ENCODE measurements at regions not wholly inside any gene's neighbourhood (a gene's known extent, or its start where the extent isn't known, plus 50 kb on each side); places are given as distances from the start of the nearest gene placed in this dataset.

DNA sequence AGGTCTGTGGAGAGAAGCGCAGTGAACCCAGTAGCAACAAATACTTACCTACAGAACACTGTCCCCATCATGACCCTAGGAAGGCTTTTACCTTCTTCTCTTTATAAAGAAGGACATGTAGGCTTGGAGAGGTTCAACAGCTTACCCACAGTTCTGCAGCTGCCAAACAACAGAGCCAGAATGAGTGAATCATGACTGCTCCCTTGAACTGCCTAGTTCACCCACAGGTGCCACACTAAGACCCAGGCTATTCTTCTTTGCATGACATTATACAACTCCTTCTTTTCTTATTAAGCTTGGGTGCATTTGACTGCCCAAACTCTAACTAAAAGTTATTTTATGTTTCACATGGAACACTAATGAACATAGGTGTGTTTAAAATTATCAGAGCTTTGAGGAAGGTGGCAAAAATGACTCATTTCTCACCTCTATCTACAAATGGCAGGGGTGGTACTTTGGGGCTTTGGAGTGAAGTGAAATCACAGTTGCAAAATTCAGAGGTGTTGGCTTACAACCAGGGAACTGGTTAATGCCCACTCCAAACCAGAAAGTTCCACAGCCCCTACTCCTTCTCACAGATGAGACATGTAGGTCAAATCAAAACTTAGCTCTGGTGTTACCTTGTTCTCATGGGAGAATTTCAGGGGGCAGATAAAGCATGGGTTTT, 201.6 kb downstream of the SEMA6A start:
- ChIA-PET POLR2A (no interaction called here), CTCF (no interaction called here)
- H3K27me3 ChIP-seq (ENCODE audit: control insufficient read depth, insufficient read depth, low read length) = no peaks in the 10 kb centered on the region
- no peak overlapping the region for H3K27ac ChIP-seq (ENCODE audit: low read length)
- no peak for DNase-seq (ENCODE audit: low read depth, low spot score)
- no TSS peak for BruUV-seq (replicated peaks)
- no peaks in the 10 kb centered on the region for H3K9me3 ChIP-seq (ENCODE audit: control insufficient read depth, insufficient read depth, low read depth, low read length)
- H3K4me1 ChIP-seq (ENCODE audit: control insufficient read depth, insufficient read depth, low read length) = no peaks in the 10 kb centered on the region
- no peak for ATAC-seq
- no peak for TF ChIP-seq TCF7L2 (IDR thresholded peaks at IDR 0.05; ENCODE audit: low read depth, low read length)
- no peak for TF ChIP-seq POLR2AphosphoS5 (IDR thresholded peaks at IDR 0.05; ENCODE audit: low read depth, low read length)
- TF ChIP-seq, protein P1, sequence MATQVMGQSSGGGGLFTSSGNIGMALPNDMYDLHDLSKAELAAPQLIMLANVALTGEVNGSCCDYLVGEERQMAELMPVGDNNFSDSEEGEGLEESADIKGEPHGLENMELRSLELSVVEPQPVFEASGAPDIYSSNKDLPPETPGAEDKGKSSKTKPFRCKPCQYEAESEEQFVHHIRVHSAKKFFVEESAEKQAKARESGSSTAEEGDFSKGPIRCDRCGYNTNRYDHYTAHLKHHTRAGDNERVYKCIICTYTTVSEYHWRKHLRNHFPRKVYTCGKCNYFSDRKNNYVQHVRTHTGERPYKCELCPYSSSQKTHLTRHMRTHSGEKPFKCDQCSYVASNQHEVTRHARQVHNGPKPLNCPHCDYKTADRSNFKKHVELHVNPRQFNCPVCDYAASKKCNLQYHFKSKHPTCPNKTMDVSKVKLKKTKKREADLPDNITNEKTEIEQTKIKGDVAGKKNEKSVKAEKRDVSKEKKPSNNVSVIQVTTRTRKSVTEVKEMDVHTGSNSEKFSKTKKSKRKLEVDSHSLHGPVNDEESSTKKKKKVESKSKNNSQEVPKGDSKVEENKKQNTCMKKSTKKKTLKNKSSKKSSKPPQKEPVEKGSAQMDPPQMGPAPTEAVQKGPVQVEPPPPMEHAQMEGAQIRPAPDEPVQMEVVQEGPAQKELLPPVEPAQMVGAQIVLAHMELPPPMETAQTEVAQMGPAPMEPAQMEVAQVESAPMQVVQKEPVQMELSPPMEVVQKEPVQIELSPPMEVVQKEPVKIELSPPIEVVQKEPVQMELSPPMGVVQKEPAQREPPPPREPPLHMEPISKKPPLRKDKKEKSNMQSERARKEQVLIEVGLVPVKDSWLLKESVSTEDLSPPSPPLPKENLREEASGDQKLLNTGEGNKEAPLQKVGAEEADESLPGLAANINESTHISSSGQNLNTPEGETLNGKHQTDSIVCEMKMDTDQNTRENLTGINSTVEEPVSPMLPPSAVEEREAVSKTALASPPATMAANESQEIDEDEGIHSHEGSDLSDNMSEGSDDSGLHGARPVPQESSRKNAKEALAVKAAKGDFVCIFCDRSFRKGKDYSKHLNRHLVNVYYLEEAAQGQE (IDR thresholded peaks at IDR 0.05; ENCODE audit: insufficient read depth in 1 of 2, low read depth in 2 of 2, low read length in 1 of 2) = no peak
- TF ChIP-seq, protein P2, sequence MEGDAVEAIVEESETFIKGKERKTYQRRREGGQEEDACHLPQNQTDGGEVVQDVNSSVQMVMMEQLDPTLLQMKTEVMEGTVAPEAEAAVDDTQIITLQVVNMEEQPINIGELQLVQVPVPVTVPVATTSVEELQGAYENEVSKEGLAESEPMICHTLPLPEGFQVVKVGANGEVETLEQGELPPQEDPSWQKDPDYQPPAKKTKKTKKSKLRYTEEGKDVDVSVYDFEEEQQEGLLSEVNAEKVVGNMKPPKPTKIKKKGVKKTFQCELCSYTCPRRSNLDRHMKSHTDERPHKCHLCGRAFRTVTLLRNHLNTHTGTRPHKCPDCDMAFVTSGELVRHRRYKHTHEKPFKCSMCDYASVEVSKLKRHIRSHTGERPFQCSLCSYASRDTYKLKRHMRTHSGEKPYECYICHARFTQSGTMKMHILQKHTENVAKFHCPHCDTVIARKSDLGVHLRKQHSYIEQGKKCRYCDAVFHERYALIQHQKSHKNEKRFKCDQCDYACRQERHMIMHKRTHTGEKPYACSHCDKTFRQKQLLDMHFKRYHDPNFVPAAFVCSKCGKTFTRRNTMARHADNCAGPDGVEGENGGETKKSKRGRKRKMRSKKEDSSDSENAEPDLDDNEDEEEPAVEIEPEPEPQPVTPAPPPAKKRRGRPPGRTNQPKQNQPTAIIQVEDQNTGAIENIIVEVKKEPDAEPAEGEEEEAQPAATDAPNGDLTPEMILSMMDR (IDR thresholded peaks at IDR 0.05) = no peak
- no peak for TF ChIP-seq SIN3A (IDR thresholded peaks at IDR 0.05; ENCODE audit: borderline replicate concordance, insufficient read depth, low read depth, low read length)
- no peak overlapping the region for H3K4me3 ChIP-seq (ENCODE audit: low read depth in 2 of 2, low read length in 2 of 2)
- intact Hi-C loops (cut with micrococcal nuclease; ENCODE audit: unreplicated experiment) (no loop called here), in situ Hi-C loops (cut with HindIII; ENCODE audit: low pct_unique_long_range_greater_than_20kb, low sequenced_read_pairs) (no loop called here)
- no peaks in the 10 kb centered on the region for H3K36me3 ChIP-seq (ENCODE audit: control insufficient read depth, insufficient read depth, low read length)

DNA sequence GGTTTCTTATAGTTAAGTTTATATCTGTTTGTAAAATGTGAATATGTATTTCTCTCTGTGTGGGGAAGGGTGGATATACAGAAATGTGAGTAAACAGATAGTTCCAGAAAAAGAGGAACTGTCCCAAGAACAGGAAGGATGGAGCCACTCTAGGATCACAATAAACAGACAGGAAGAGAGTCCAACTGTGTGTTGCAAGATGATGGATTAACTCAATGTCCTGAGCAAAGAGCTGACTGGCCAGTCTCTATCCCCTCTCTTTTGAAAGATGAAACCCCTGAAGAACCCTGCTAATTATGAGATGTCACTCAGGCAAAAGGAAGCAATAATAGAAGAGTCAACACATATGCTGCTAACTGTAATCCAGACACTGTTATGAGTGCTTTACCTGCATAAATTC, 202.7 kb downstream of the SEMA6A start:
- CTCF ChIA-PET = no interaction called here
- no peak for DNase-seq (ENCODE audit: low read depth, low spot score)
- Histone ChIP-seq H3K27ac (ENCODE audit: low read length) (no peak overlapping the region), H3K4me1 (ENCODE audit: control insufficient read depth, insufficient read depth, low read length) (no peaks in the 10 kb centered on the region), H3K4me3 (ENCODE audit: low read depth in 2 of 2, low read length in 2 of 2) (no peak overlapping the region), H3K27me3 (ENCODE audit: control insufficient read depth, insufficient read depth, low read length) (no peaks in the 10 kb centered on the region), H3K9me3 (ENCODE audit: control insufficient read depth, insufficient read depth, low read depth, low read length) (no peaks in the 10 kb centered on the region), H3K36me3 (ENCODE audit: control insufficient read depth, insufficient read depth, low read length) (no peaks in the 10 kb centered on the region)
- POLR2A ChIA-PET = no interaction called here
- TF ChIP-seq, protein P2 (IDR thresholded peaks at IDR 0.05) = no peak
- TF ChIP-seq SIN3A (IDR thresholded peaks at IDR 0.05; ENCODE audit: borderline replicate concordance, insufficient read depth, low read depth, low read length) (no peak), POLR2AphosphoS5 (IDR thresholded peaks at IDR 0.05; ENCODE audit: low read depth, low read length) (no peak), TCF7L2 (IDR thresholded peaks at IDR 0.05; ENCODE audit: low read depth, low read length) (no peak)
- TF ChIP-seq, protein P1 (IDR thresholded peaks at IDR 0.05; ENCODE audit: insufficient read depth in 1 of 2, low read depth in 2 of 2, low read length in 1 of 2) = no peak
- BruUV-seq (replicated peaks) = no TSS peak
- ATAC-seq = no peak
- in situ Hi-C loops (cut with HindIII; ENCODE audit: low pct_unique_long_range_greater_than_20kb, low sequenced_read_pairs) = no loop called here
- intact Hi-C loops (cut with micrococcal nuclease; ENCODE audit: unreplicated experiment) = no loop called here

Measured in Panc1 (cell line).